Endothelial cell of umbilical vein (primary cell): ENCODE measurements at regions not wholly inside any gene's neighbourhood (a gene's known extent, or its start where the extent isn't known, plus 50 kb on each side); places are given as distances from the start of the nearest gene placed in this dataset.

Source experiments
- BruUV-seq: library from RNA; stranded (reverse); fragments of 400-500 nt; replicated peaks from 2 replicates; lab custom pipeline; 2021; lab: Mats Ljungman, UMichigan
- CTCF ChIA-PET: fragments of 300-600, 350-600 bp; sonication (Branson Sonifier 250); formaldehyde crosslinking; loops from one replicate; lab custom pipeline; 2021; ENCODE audit warnings: antibody characterized with exemption, inconsistent platforms; lab: Charles Lee
- POLR2A ChIA-PET: fragments of 300-600, 350-600 bp; sonication (Branson Sonifier 250); formaldehyde crosslinking; loops from one replicate; lab custom pipeline; 2021; ENCODE audit warnings: antibody characterized with exemption, inconsistent platforms; lab: Charles Lee
- DNase-seq: peaks from one replicate; pipeline ENCODE4 v3.0.0-alpha.2; 2011; ENCODE audit warnings: low read depth, low spot score
- FAIRE-seq: peaks from 2 replicates; lab custom pipeline; 2011; peaks lifted over from hg19 to GRCh38; lab: Jason Lieb, UNC
- H2AFZ ChIP-seq: 2 replicates; pipeline ENCODE4 v1.6.0; 2012; ENCODE audit warnings: low read depth, low read length, control low read depth, inconsistent platforms
- H3K27ac ChIP-seq: 2 replicates; pipeline ENCODE4 v1.5.1; 2011; ENCODE audit warnings: low read depth, mild to moderate bottlenecking, control low read depth, low read length, moderate library complexity; ENCODE audit not compliant: insufficient read depth
- H3K27me3 ChIP-seq, 2 experiments: 2 replicates each; pipeline versions ENCODE4 v1.6.0 to v1.6.1; 2011; ENCODE audit warnings: low read length in 2 of 2, mixed read lengths in 1 of 2; ENCODE audit not compliant: control insufficient read depth in 2 of 2, insufficient read depth in 2 of 2
- H3K36me3 ChIP-seq, 2 experiments: 2 replicates in 1 of 2; 3 replicates in 1 of 2; pipeline ENCODE4 v1.5.1; 2011; ENCODE audit warnings: low read length in 2 of 2, mild to moderate bottlenecking in 1 of 2, moderate library complexity in 1 of 2; ENCODE audit not compliant: control insufficient read depth in 2 of 2, insufficient read depth in 2 of 2; ENCODE audit errors: extremely low read depth in 1 of 2
- H3K4me1 ChIP-seq: 3 replicates; pipeline ENCODE4 v1.5.1; 2011; ENCODE audit warnings: mild to moderate bottlenecking, low read length; ENCODE audit not compliant: control insufficient read depth, insufficient read depth; ENCODE audit errors: extremely low read depth
- H3K4me2 ChIP-seq: 2 replicates; pipeline ENCODE4 v1.6.1; 2011; ENCODE audit warnings: low read length, control low read depth, mixed read lengths; ENCODE audit not compliant: insufficient read depth
- H3K4me3 ChIP-seq, 3 experiments: fragments of 200-600 bp in 1 of 3; sonication (generic), shearing (Covaris generic) in 1 of 3; replicated peaks in 1 of 3; 2 replicates each; pipeline ENCODE4 v1.5.1; 2011 to 2016; ENCODE audit warnings: control low read depth in 3 of 3, low read length in 3 of 3, mild to moderate bottlenecking in 2 of 3, inconsistent platforms in 1 of 3, low read depth in 1 of 3, moderate library complexity in 1 of 3; ENCODE audit not compliant: insufficient read depth in 1 of 3
- H3K79me2 ChIP-seq: 2 replicates; pipeline ENCODE4 v1.6.0; 2012; ENCODE audit warnings: low read length, inconsistent platforms; ENCODE audit not compliant: control insufficient read depth, insufficient read depth
- H3K9ac ChIP-seq: replicated peaks from 2 replicates; pipeline ENCODE3; 2011; ENCODE audit warnings: low read length, control low read depth; ENCODE audit not compliant: insufficient read depth; ENCODE audit errors: extremely low read depth
- H3K9me1 ChIP-seq: replicated peaks from 3 replicates; pipeline ENCODE4 v1.6.0; 2011; ENCODE audit warnings: mild to moderate bottlenecking, low read length; ENCODE audit not compliant: control insufficient read depth, insufficient read depth; ENCODE audit errors: extremely low read depth
- H3K9me3 ChIP-seq: replicated peaks from 2 replicates; pipeline ENCODE4 v1.5.1; 2012; ENCODE audit warnings: low read length, inconsistent platforms; ENCODE audit not compliant: control insufficient read depth, insufficient read depth
- H4K20me1 ChIP-seq: replicated peaks from 2 replicates; pipeline ENCODE3; 2011; ENCODE audit warnings: mild to moderate bottlenecking, low read length; ENCODE audit not compliant: control insufficient read depth, insufficient read depth; ENCODE audit errors: extremely low read depth
- CTCF ChIP-seq, 2 donors: IDR thresholded peaks; 1 replicate in 1 of 2; 2 replicates in 1 of 2; pipeline ENCODE4 v1.5.1; 2011; ENCODE audit warnings: low read length in 2 of 2, mild to moderate bottlenecking in 2 of 2, moderate library complexity in 2 of 2, control low read depth in 1 of 2, inconsistent platforms in 1 of 2, low read depth in 1 of 2; ENCODE audit not compliant: insufficient read depth in 1 of 2; ENCODE audit errors: extremely low read depth in 1 of 2
- EZH2 ChIP-seq: IDR thresholded peaks from 2 replicates; pipeline ENCODE4 v1.6.1; 2012; ENCODE audit warnings: borderline replicate concordance, low read depth, mild to moderate bottlenecking, moderate library complexity, low read length, inconsistent platforms; ENCODE audit not compliant: severe bottlenecking
- FOS ChIP-seq: IDR thresholded peaks from 2 replicates; pipeline ENCODE4 v1.6.1; 2011; ENCODE audit warnings: mild to moderate bottlenecking, low read length, moderate library complexity, borderline replicate concordance; ENCODE audit not compliant: insufficient read depth
- GATA2 ChIP-seq: IDR thresholded peaks from 2 replicates; pipeline ENCODE4 v1.7.0; 2011; ENCODE audit warnings: low read depth, mild to moderate bottlenecking, moderate library complexity, mixed read lengths, low read length; ENCODE audit not compliant: insufficient read length, insufficient read depth
- JUN ChIP-seq: IDR thresholded peaks from 2 replicates; pipeline ENCODE4 v1.6.1; 2011; ENCODE audit warnings: borderline replicate concordance, low read depth; ENCODE audit not compliant: insufficient read length, insufficient read depth
- MAX ChIP-seq: IDR thresholded peaks from 2 replicates; pipeline ENCODE4 v1.6.1; 2011; ENCODE audit not compliant: insufficient read depth, insufficient read length
- MYC ChIP-seq: IDR thresholded peaks from one replicate; pipeline ENCODE4 v1.6.1; 2011; ENCODE audit warnings: mild to moderate bottlenecking, low read depth, low read length
- POLR2A ChIP-seq: IDR thresholded peaks from 2 replicates; pipeline ENCODE4 v1.6.1; 2012; ENCODE audit warnings: low read depth, mild to moderate bottlenecking, control low read depth, low read length
- POLR2AphosphoS5 ChIP-seq: IDR thresholded peaks from 2 replicates; pipeline ENCODE4 v1.6.1; 2012; ENCODE audit warnings: low read depth, mild to moderate bottlenecking, control low read depth, low read length, moderate library complexity; ENCODE audit not compliant: insufficient read depth
- dilution Hi-C: fragments of 300-500 bp; cut with MboI; formaldehyde crosslinking; loops from one replicate; pipeline ENCODE4 v1.15.0; 2019; ENCODE audit warnings: low sequenced_read_pairs; ENCODE audit not compliant: extremely low pct_ligation_motif_present
- intact Hi-C: fragments of 100-400 bp; cut with micrococcal nuclease; formaldehyde crosslinking; loops from one replicate; pipeline ENCODE4 v1.10.0; 2022

GRCh38 chr5:68817632-68818031 is 276.2 kb upstream of the SLC30A5 start:
- POLR2A ChIA-PET, result no interaction called here
- Histone ChIP-seq H3K27ac (no peak overlapping the region), H3K9ac (no peak overlapping the region), H3K27me3 (peaks cover 0 to 5% of the 10 kb centered on the region in 2 experiments), H4K20me1 (no peaks in the 10 kb centered on the region), H3K9me3 (no peaks in the 10 kb centered on the region), H3K79me2 (no peaks in the 10 kb centered on the region), H3K4me1 (no peaks in the 10 kb centered on the region), H3K4me2 (no peak overlapping the region), H3K4me3 (no peak overlapping the region), H2AFZ (no peak overlapping the region), H3K36me3 (no peaks in the 10 kb centered on the region), H3K9me1 (no peaks in the 10 kb centered on the region)
- no TSS peak for BruUV-seq
- dilution Hi-C loops, result no loop called here
- FAIRE-seq, result no peak
- CTCF ChIA-PET, result no interaction called here
- no peak for TF ChIP-seq CTCF (IDR thresholded peaks at IDR 0.05; ENCODE audit: extremely low read depth in 1 of 2, insufficient read depth in 1 of 2, low read depth in 1 of 2, low read length in 2 of 2)
- TF ChIP-seq MAX, result no peak
- no peak for TF ChIP-seq MYC
- TF ChIP-seq FOS, result no peak
- no peak for TF ChIP-seq JUN
- no peak for TF ChIP-seq POLR2A
- no peak for TF ChIP-seq POLR2AphosphoS5
- TF ChIP-seq EZH2, result no peak
- no peak for TF ChIP-seq GATA2
- intact Hi-C loops, result no loop called here
- no peak for DNase-seq
